Esophagus mucosa (tissue), 1 donor: ENCODE measurements at regions not wholly inside any gene's neighbourhood (a gene's known extent, or its start where the extent isn't known, plus 50 kb on each side); places are given as distances from the start of the nearest gene placed in this dataset.
A peak's percentile ranks its signal among the peaks of the same experiment; 100 is the strongest.
"Not testable (repeated sequence)": the region's sequence is repeated elsewhere in the genome, so short reads cannot be mapped to it uniquely, and the experiment has no call there.

ENCODE experiments used
- ATAC-seq: fragments of 200-7000 bp; cut with Tn5 transposase; one replicate; pipeline ENCODE4 v1.9.1; 2020
- donor health status: DM: yes; HTN: yes; CAD: no.

DNA sequence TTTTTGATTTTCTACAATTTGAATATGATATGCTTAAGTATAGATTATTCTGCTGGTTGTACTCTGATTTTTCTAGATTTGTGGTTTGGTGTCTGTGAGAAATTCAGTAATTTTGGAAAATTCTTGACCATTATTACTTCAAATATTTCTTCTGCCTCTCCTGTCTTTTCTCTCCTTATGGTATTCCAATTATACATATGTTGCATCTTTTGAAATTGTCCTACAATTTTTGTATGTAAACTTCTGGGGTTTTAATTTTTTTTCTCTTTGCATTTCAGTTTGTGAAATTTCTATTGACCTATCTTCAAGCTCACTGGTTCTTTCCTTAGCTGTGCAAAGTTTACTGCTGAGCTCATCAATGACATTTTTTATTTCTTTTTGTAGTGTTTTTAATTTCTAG lies 534.4 kb upstream of the SLC35B3 start:
- no peak for ATAC-seq

DNA sequence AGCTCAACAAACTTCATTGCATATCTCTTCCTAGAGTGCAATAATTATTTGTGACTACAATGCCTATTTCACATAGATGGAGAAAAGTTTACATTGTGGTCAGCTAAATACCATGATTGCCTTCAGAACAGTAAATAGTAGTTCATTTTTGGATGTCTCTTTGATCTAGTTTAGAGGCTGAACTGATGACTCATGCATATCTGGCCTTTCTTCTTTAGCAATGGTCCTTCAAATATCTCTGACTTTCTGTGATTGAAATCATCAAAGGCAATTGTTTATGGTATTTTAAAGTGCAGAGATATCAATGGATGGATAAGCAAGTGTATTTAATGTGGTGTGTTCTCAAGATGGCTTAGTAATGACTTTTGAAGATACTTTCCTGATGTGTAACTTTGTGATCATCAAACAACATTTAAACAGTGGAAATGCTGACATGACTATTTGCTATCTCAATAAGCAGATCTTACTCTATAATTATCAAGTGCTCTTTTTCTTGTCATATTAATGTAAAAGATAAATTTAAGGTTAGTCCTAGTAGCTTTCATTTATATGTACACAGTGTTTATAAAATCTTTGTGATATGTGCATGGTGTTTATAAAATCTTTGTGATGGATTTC lies 523.7 kb upstream of the SLC35B3 start:
- no peak for ATAC-seq

DNA sequence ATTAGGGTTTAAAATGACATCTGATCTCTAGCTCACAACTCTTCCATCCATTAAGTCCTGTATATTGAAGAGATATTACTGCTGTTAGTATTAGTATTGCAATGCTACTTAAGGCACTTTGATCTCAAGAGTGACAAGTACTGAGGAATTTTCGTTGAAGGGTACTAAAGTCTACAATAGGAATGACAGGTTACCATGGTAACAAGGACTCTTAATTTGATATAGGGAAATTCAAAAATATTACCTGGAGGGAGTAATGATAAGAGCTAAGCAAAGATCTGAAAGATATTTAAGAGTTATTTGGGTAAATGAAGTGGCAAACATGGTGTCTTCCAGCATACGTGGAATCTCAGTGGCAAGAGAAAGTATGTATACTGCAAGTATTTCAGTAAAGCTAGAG lies 518.0 kb upstream of the SLC35B3 start:
- no peak for ATAC-seq

DNA sequence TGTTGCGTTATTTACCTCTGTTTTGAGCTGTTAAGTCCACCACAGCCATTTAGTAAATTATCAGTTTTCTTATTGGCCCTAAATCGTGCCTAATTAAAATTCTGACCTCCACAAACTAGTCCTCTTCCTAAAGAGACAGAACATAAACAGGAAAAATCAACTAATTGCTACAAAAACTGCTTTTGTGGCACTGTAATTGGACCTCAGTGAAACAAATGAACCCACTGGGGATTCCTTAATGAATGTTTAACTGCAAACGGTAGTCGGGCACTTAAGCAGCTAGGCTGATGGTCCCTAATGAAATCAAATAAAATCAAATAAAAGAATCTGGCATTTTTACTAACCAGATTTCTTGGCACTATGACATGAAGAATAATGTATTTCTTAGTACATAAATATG lies 513.4 kb upstream of the SLC35B3 start:
- no peak for ATAC-seq

DNA sequence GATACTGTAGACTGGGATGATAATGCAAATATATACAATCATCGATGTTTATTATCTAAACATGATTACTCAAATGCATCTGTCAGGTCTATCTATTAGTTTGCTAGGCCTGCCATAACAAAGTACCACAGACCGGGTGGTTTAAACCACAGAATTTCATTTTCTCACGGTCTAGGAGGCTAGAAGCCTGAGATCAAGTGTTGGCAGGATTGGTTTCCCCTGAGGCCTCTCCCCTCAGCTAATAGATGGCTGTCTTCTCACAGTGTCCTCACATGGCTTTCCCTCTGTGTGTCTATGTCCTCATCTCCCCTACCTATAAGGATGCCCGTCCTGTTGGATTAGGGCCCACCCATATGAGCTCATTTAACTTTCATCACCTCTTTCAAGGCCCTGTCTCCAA lies 512.6 kb upstream of the SLC35B3 start:
- no peak for ATAC-seq

DNA sequence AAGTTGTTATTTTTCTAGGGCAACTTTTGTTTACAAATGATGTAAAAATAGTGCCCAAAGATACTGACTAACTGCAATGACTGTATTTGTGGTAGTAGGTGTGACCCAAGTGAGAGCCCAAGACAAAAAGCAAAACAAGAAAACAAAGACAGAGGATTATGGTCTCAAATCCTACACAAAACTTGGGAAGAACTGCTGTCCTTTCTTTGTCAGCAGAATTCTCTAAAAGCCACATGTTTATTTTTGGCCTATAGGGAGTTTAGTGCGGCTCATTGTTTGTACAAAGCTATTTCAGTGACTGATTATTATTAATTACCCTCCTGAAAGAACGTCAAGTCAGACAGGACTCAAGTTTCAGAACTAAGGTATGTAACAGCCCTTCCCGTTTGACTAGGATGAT lies 509.2 kb upstream of the SLC35B3 start:
- ATAC-seq: peak; percentile 90

DNA sequence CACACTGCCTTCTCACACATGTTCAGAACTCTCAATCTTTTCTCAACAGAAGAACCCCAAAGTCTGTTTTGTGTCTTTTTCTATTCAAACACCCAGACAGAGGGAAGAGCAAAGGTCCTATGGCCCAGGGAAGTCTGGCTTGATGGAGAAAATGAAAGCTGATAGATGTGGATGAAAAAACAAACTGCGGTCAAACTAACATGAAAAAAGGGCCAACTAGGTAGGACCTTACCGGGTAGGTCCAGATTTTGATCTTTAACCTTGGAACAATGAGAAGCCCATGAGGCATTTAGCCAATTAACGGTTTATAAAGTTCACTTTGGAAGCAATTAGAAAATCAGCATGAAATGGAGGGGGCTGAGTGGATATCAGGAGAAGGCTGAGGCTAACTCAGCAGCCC lies 507.7 kb upstream of the SLC35B3 start:
- ATAC-seq: no peak

DNA sequence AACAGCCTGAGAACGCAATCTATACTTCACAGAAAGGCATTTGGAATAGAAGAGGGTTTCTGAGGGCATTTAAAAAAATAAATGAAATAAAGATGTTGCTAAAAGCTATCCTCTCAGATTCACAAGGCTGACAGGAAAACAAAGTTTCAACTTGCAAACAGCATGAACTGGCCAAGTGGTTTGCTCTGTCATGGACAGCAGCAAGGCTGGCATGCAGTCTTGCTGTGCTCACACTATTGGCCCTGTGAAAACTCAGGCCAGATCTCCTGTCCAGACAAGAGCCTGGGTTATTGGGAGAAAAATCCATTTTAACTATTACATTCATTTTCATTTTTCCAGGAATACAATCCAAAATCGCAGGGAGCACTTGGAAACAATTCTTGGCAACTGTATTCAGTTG lies 506.2 kb upstream of the SLC35B3 start:
- no peak for ATAC-seq

DNA sequence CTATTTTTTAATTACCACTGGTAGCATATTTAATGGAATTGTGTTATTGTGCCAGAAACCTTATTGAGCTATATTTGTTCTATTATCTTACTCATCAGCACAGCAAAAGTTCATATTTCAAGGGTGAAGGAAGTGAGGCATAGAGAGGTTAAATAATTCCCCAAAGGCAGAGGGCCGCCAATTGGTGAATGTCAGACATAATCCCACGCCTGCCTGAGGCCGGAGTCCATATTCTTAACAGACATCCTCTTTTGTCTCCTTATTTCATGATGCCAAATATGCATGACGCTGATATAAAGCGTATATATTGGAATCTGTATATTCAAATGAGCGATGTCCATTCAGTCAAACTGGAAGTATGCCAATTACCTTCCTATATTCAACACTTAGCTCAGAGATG lies 505.0 kb upstream of the SLC35B3 start:
- no peak for ATAC-seq

DNA sequence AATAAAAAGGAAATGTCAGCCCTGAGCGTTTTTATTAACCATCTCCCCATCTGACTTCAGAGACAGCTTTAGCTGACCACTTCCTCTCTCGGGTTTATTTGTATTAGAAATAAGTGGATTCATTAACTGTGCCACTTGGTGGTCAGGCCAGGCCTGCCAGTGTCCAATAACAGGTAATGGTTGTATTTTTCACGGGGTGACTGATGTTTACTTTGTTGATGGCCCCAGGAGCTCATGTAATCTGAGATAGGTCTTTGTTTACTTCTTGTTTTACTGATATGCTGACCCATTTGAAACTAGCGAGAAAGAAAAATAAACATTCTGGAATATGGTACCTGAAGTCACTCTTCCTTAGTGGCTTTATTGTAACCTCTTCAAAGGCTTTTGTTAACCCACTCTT lies 504.3 kb upstream of the SLC35B3 start:
- ATAC-seq: no peak

DNA sequence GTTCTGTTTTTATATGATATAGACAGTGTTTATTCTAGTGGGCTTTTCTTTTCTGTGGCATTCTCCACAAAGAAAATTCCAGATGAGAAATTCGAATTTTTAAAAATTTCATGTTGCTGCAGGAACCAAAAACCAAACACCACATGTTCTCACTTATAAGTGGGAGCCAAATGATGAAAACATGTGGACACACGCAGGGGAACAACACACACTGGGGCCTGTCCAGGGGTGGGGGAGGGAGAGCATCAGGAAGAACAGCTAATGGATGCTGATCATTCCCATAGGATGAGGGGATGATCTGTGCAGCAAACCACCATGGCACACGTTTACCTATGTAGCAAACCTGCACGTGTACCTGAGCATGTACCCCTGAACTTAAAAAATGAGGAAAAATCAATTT lies 499.0 kb upstream of the SLC35B3 start:
- ATAC-seq: no peak

DNA sequence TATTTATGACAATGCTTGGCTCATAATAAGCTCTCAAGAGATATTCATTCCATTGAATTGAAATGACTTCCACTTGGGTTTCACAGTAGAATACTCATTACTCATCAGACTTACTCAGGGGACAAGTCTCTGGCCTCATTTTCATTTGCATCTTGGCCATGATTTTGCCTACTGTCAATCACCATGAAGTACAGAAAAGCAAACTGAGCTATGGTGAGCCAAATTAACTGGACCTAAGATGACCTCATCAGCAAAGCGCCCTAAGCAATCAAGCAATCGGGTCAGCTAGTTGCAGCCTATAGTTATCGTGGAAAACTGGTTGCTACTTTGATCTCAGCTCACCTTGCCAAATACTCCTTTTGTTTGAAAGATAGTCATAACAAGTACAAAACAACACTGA lies 494.7 kb upstream of the SLC35B3 start:
- no peak for ATAC-seq

DNA sequence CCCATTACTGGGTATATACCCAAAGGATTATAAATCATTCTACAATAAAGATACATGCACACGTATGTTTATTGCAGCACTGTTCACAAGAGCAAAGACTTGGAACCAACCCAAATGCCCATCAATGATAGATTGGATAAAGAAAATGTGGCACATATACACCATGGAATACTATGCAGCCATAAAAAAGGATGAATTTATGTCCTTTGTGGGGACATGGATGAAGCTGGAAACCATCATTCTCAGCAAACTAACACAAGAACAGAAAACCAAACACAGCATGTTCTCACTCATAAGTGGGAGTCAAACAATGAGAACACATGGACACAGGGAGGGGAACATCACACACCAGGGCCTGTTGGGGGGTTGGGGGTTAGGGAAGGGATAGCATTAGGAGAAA lies 484.9 kb upstream of the SLC35B3 start:
- not testable (repeated sequence) for ATAC-seq

DNA sequence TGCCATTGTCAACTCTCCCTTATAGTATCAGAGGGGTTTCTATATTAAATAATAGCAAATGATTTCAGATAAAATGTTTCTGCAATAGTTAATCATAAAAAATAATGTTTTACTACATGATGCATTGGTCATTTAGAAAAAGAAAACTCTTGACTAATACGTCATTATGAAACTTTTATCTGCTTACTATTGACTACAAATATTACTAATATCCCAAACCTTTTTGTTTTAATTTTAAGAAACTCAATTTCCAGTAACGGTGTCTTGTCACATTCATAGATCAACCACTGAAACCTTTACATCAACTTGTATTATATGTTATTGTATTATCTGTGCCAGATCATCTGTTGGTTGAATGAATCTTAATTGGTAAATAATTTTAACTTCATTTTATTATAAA lies 482.9 kb upstream of the SLC35B3 start:
- ATAC-seq: no peak

DNA sequence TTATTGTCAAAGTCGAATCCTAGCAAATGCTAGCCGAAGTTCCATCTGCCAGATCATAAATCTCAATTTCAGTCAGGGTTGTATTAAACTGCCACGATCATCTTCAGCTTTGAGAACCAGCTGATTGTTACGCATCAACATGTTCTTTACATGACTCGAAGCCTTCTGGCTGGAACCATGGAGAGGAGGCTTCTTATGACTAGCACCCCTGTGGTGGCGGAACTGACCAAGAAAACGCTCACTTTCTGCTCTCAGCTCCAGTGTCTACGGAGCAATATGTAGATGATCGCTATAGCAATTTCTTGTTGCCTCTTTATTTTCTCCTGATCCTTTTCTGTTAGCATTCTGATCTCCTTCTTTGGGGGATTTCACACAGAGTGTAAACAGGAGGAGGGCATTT lies 479.4 kb upstream of the SLC35B3 start:
- no peak for ATAC-seq

DNA sequence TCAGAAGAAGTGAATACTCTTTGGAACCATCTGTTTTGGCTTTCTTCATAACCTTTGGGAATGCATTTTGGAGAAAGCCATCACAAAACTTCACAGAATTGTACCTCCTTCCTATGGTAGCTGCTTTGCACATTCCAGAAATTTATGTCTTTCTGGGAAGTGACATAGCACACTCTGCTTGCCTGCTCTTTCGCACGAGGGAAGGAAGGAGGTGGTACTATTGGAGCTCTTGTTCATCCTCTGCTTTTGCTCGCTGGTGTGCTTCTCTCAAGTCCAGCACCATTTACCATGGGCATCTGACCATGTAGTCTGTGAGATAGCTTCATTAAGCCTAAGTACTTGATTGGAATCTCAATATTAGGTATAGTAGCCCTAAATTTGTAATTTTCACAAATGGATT lies 473.3 kb upstream of the SLC35B3 start:
- ATAC-seq: no peak

DNA sequence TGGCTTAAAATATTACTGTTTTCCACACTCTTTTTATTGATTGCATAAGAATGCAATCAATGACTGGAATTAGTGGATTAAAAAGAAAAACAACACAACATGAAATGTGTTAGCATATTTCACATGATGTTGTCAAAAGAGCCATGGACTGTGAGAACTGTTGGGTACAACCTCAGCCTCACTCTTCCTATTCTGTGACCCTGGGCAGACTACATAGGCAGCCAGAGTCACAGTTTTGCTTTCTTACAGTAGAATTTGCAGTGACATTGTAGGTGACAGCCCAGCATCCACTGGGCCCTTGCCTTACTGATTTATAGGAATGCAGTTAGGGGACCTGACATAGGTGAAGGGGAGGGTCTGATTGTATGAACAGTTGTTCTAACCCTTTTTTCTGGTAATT lies 471.4 kb upstream of the SLC35B3 start:
- no peak for ATAC-seq

DNA sequence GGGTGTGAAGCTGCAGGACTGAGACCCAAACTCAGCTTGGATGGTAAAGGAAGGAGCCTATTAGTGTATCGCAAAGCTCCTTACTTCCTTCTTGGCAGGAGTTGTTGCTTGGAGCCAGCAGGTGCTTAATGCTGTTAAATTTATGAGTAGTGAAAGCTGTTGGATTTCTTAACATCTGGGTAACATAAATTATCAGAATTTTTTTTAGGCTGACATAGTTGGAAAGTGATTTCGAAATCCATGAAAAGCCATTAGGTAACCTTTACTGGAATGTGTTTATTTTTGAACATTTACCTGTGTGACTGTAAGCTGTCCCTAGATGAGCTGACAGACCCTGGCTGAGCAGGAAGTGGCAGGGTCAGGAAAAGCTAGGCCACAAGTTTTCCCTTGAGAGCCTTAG lies 470.4 kb upstream of the SLC35B3 start:
- peak; percentile 36 for ATAC-seq

DNA sequence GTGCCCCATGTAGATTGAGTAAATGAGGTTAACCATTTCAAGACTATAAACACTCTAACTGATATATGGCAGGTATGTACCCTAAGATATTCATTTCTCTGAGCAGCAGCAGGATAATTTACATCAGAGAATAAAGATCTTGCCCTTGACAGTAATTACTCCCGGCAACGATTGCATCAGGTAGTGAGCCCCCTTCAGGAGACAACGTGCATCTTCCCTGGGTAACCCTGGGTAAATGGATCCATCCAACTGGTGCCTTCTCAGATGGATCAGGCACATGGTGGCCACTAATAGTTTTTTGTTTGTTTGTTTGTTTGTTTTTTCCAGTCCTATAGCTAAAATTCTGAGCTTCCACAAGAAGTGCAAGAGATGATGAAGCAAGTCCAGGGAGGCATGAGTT lies 469.4 kb upstream of the SLC35B3 start:
- no peak for ATAC-seq

DNA sequence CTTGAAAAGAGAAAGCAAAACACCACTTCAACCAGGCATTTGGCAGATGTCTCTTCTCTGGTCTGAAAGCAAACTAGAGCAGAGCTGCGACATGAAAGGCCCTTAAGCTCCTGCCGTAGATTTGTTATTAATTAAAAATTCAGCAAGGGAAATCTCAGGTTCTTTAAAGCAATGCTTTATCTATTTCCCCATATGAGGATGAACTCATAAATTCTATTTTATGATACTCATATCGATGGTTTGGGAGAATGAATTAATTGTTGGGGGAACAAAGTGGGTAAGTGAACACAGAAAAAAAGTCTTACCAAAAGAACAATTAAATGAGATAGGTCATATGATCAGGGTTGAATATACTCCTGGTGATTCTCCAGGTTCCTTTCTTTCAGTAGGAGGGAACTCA lies 464.7 kb upstream of the SLC35B3 start:
- no peak for ATAC-seq

DNA sequence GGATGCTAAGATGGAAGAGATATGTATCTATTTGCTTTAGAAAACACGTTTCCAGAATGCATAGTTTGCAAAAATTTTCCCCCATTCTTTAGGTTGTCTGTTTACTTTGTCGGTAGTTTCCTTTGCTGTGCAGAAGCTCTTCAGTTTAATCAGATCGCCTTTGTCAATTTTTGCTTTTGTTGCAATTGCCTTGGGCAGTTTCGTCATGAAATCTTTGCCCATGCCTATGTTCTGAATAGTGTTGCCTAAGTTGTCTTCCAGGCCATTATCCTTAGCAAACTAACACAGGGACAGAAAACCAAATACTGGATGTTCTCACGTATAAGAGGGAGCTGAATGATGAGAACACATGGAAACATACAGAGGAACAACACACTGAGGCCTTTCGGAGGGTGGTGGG lies 454.2 kb upstream of the SLC35B3 start:
- no peak for ATAC-seq

DNA sequence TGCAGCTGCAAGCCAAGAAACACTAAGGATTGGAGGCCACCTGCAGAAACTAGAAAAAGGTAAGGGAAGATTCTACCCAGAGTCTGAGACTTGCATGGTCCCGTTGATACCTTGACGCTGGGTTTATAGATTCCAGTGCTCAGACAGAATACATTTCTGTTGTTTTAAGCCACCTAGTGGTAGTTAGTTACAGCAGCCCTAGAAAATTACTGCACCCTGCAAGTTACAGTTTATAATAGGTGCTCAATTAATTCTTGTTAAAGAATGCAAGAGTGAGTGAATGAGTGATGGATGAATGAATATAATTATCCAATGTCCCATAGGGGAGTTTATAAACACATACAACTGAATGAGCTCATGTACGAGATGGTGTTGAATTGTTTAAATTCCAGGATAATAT lies 453.1 kb upstream of the SLC35B3 start:
- ATAC-seq: no peak

DNA sequence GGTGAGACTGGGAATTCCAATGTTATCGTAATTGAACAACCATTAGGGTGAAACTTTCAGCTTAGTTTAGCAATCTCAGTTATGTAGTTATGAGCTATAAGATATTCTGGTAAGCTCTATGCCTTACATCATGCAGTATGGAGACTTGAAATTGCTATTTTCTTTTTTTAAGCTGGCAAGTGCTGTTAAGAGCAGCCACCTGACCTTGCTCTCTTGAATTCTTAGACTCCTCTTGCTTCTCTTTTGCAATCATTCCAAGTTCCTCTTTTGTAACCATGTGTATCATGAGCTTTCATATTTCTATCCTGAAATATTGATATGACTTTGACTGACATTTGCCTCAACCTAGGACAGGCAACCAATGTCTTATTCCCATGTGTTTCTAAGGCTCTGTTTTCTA lies 446.3 kb upstream of the SLC35B3 start:
- ATAC-seq: no peak

DNA sequence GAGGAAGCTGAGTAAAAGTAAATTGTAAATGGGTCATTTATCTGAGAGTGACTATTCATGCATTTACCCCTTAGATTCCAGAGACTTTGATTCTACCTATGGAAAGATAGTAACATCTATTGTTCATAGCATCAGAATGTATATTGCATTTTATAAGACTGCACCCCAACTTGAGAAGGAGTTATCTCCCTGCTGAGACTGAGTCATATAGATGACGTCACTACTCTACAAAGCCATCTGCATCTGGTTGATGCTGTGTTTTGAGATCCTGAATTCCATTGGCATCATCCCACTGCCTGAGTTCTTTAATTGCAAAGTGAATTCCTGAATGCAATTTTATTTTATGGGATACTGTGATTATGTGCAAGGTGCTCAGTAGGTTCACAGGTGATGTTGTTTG lies 444.0 kb upstream of the SLC35B3 start:
- ATAC-seq: no peak

DNA sequence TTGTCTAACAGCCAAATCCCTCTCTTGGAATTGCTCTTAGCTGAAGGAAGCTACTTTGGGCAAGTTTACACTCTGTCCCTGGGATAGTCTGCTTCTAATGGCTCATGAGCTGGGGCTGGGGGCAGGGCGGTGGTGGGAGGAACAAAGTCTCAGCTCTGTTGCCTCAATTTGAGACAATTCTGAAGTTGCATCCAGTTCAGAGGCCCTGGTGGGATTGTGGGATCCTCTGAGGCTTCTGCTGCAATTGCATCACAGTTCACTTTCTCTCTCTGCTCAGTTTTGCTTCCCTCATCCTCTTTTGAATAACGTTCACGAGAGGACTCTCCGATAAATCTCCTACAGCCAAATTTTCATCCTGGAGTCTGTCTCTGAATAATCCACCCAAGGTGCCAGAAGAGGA lies 440.6 kb upstream of the SLC35B3 start:
- ATAC-seq: no peak

DNA sequence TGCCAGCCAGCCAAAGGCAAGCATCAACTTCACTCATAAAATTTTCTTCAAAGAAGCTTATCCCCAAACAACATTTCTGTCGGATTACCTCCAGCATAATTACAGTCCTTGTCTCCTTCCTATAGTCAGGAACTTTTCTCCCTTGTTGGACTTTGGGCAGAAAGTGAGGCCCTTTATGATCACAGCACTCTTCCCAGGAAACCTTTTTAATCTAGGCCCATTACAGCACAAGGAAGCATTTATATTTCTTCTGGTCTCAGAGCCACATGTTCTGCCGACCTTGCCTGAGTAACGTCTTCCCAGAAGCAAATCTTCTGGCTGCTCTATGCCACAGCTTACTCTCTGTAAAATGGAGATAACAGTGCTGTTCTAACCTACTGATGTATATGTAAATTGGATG lies 437.2 kb upstream of the SLC35B3 start:
- no peak for ATAC-seq
